GM21717 (cell line): ENCODE measurements at regions not wholly inside any gene's neighbourhood (a gene's known extent, or its start where the extent isn't known, plus 50 kb on each side); places are given as distances from the start of the nearest gene placed in this dataset.

Experiments
- ATAC-seq: cut with Tn5 transposase; IDR thresholded peaks from one replicate; pipeline ENCODE4 v1.9.1; 2021; ENCODE audit warnings: mild to moderate bottlenecking, moderate library complexity; ENCODE audit not compliant: unreplicated experiment

DNA sequence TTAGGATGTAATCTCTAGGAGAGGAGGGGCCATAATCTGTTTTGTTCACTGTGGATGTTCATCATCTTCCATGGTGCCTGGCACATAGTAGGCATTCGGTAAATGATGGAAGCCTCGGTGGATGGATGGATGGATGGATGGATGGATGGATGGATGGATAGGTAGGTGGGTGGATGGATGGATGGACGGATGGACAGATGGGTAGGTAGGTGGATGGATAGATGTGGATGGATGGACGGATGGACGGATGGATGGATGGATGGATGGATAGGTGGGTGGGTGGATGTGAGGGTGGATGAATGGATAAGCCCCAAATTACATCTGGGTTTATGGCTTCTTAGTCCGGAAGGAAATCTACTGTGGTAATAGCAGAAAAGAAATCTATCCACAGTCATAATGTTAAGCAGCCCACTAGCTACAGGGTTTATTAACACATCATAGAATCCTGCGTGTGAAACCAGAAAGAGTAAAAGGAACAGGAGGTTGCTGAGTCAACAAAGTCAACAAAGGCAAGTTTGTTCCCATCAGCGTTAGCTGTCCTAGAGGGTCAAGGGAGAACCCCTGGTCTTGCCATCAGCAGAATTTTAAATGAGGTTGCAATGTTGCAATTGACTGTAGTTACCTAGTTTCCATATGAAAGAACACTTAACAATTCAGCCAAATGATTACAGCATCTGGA is 82.8 kb downstream of the C11orf91 start:
- ATAC-seq: no peak

DNA sequence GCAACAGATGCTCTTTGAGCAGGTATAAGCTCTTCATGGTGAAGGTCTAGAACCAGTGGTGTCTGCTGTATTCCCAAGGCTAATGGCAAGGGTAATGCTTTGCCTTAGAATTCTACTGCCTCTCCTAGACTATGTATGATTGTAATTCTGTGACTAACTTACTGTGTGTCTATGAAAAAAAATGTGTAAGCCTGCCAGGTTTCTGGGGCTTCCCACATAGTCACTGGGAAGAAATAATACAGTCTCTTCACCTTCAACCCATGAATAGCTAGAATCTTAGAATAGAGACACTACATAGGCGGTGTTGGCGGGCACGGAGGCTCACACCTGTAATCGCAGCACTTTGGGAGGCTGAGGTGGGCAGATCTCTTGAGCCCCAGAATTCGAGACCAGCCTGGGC is 84.1 kb downstream of the C11orf91 start:
- no peak for ATAC-seq

DNA sequence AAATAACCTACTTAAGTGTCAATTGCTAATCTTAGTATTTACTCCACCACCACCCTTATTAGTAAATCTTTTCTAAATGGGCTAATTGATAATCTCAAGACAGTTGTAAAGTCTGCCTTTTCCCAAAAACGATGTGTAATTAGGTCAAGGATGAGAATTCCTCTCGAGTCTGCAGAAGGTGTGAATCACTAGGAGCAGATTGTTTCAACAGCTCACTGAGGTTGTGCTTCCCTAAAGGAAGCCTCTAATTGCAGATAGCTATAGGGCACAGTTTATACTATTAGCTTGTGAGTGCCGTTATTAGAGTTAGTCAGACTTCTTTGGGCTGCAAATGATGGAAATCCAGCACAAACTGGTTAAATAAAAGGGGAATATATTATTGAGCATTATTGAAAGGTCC is 84.9 kb downstream of the C11orf91 start:
- no peak for ATAC-seq

DNA sequence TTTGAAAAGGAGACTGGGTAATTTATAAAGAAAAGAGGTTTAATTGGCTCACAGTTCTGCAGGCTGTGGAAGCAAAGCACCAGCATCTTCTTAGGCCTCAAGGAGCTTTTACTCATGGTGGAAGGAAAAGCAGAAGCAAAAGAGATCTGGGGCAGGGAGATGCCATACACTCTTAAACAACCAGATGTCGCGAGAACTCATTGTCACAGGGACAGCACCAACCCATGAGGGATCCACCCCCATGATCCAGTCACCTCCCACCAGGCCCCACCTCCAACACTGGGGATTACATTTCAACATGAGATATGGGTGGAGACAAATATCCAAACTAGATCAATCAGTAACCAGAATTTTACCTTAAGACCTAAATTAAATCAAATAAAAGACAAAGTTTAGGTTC is 87.2 kb downstream of the C11orf91 start:
- no peak for ATAC-seq

GRCh38 chr11:33610903-33611302 is 89.7 kb downstream of the C11orf91 start:
- no peak for ATAC-seq

DNA sequence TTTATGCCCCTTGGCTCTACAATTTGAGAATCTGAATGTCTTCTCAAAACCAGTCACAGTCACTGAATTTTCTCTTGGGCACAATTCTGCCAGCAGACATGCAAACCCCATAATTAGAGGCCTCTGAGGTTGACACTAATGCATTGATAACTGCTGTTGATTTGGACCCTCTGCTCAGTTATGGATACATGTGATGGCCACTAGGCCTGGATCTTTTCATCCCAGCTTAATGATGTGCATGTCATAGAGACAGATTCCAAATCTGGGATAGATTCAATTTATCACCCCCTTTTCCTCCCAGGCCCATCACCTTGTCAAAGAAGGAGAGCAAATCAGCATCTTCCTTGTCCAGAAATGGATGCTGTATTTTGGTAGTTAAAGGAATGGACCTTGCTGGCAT is 92.2 kb downstream of the C11orf91 start:
- ATAC-seq: no peak

DNA sequence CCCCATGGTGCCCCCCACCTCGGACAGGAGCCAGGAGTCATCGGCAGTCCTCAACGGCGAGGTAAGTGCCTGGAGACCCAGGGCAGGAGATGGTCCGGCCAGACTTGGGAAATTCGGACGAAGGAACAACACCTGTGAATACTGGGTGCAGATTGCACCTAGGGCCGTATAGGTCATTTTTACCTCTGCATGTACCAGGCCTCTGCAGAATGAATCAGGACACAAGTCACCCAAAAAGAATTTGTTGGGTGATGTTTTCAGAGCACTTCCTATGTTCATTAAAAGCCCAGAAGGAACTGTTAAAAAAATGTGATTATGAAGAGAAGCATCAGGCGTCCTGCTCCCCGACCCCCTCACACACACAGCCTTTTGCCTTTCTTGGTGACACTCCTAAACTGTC is 93.9 kb downstream of the C11orf91 start:
- no peak for ATAC-seq

GRCh38 chr11:33605703-33606102 is 94.9 kb downstream of the C11orf91 start:
- ATAC-seq: no peak

- no peak for ATAC-seq
Observed at GRCh38 chr11:33598426-33599069, 102.1 kb downstream of the C11orf91 start.

GRCh38 chr11:33594188-33594587 is 106.4 kb downstream of the C11orf91 start:
- ATAC-seq: no peak

DNA sequence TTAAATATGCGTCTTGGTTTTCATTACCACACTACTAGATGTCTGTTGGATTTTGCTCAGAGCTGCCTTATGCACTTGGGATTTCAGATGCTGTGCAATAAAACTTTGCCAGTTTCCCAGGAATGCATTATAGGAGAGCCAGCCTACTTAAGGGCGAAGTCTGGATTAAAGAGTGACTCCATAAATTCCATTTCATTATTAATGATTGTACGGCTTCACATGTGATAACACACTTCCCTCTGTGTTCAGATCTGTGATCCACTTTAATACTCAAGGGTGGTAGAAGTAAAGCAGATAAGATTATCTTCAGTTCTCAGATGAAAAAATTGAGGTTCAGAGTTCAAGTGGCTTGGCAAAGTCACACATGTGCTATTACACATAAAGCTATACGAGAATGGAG is 110.2 kb downstream of the C11orf91 start:
- no peak for ATAC-seq

DNA sequence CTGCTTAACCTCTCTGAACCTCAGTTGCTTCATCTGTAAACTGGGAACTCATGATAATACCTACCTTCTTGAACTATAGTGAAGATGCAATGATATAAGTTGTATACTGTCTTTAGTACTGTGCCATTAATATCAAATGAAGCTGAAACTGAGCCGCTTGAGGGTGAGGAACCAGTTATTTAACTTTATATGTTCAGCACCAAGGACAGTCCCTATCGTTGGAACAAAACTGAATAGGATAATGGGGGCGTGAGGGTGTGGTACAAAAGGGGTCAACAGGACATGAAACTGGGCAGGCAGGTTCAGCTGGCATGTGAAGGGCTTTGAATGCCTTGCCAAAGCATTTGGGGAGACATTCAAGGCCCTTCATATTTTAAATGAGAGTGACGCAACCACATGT is 112.6 kb downstream of the C11orf91 start:
- ATAC-seq: no peak

- no peak for ATAC-seq
Observed at GRCh38 chr11:33585586-33586209, 114.9 kb downstream of the C11orf91 start.

DNA sequence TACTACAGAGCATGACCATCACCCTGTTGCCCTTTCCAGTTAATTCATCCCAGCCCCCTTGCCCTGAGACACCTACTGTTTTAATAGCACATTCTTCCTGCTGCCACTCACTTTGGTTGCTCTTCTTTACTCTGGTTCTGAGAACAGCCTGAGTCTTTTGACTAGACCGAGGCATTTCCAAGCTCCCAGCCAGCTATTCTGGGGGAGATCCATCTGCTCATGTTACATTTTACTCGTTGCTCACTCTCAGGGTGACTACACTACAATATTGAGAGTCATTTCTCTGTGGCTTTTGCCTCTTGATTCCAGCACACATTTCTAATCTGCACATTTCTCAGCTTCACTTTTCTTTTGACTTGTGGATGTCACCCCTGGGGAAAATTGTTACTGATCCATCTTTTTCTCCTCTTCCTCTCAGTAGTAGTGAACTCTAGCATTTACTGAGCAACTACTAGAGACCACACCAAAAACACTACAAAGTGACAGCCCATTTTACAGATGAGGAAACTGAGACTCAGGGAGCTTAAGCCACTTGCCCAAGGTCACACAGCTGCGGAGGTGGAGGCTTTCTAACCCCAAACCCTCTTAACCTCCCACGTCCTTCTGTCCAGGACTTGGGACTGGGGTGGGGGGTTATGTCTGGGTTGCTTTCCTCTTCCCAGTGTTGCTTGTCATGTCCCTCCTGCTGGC is 117.8 kb downstream of the C11orf91 start:
- no peak for ATAC-seq

- no peak for ATAC-seq
Observed at GRCh38 chr11:33579101-33579500, 121.5 kb downstream of the C11orf91 start.

GRCh38 chr11:33577204-33577603 is 123.4 kb downstream of the C11orf91 start:
- ATAC-seq: no peak

DNA sequence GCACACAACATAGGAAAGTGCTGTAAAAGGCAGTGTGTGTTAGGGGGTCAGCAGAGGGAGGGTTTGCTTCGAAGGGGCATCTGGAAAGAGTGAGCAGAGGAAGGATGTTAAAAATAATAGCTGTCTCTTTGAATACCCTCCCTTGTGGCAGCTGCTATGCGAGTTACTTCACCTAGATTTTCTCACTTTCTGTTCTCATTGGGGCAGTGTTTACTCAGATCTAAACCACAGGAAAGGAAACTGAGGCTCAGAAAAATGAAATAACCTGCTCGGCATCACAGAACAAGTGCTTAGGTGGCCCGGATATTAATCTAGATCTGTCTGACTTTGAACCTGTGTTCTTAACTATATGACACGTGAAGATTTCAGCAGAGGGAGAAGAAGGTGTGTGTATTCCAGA is 125.3 kb downstream of the C11orf91 start:
- ATAC-seq: peak; percentile 81

DNA sequence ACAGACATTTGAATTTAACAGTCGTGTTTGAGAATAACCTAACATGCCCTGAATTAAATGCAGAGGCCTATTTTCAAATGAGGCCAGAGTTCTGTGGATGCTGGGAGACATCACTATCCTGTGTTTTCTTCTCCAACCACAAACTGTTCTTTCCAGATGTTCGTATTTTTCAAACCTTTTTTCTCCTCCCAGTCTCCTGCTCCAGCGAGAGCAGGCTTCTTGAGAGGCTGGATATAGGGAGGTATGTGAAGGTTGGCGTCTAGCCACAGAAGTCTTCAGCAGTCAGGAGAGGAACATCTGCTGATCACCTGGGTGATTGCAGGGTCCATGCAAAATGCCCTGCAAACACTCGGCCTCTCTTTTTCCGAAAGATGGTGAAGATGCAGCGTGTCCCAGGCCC is 126.3 kb downstream of the C11orf91 start:
- no peak for ATAC-seq

GRCh38 chr11:33569333-33569732 is 131.3 kb downstream of the C11orf91 start:
- ATAC-seq: no peak

- no peak for ATAC-seq
Observed at GRCh38 chr11:33567004-33567403, 133.6 kb downstream of the C11orf91 start.

DNA sequence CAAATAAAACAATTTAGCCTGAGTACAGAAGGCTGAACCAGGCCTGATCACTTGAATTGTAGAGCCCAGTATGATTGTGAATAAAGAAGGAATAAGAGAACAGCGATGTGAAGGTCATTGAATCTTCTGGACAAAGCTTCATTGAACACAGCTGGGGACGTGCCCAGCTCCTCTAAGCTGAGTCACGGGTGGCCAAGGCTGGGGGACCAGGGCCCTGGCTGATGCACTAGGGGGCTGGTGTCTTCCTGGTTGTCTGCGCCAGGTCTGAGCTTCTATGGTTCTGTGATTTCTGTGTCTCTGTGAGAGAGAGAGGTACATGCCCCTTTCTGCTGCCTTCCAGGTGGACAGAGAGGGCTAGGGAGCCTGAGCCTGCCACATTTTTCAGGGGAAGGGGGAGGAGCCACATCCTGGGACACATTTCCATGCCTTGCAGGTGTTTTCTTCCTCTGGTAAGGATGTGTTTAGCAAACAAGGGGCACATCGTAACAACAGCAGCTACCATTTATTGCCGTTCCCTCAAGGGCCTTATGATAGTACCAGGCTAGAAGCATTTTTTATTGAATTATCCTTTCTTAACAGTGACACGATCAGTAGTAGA is 135.7 kb downstream of the C11orf91 start:
- ATAC-seq: no peak
